Spinal cord (tissue), 9 donors: ENCODE measurements at regions not wholly inside any gene's neighbourhood (a gene's known extent, or its start where the extent isn't known, plus 50 kb on each side); places are given as distances from the start of the nearest gene placed in this dataset.

ENCODE experiments used
- DNase-seq, 6 donors: peaks; one replicate each; pipeline versions ENCODE4 v3.0.0 to v3.0.0-alpha.2; 2013 to 2015; ENCODE audit warnings: low spot score in 6 of 6, low read depth in 4 of 6
- H3K27ac ChIP-seq: one replicate; pipeline ENCODE4 v1.5.1; 2013; ENCODE audit warnings: low read depth, low read length, control low read depth
- H3K27me3 ChIP-seq: one replicate; pipeline ENCODE4 v1.6.1; 2013; ENCODE audit warnings: low read length; ENCODE audit not compliant: control insufficient read depth, insufficient read depth
- H3K36me3 ChIP-seq: one replicate; pipeline ENCODE4 v1.6.1; 2013; ENCODE audit warnings: low read length; ENCODE audit not compliant: control insufficient read depth, insufficient read depth
- H3K4me1 ChIP-seq: one replicate; pipeline ENCODE4 v1.6.1; 2013; ENCODE audit warnings: low read length; ENCODE audit not compliant: control insufficient read depth, insufficient read depth
- H3K4me3 ChIP-seq: one replicate; pipeline ENCODE4 v1.5.1; 2013; ENCODE audit warnings: low read depth, low read length, control low read depth
- H3K9me3 ChIP-seq: one replicate; pipeline ENCODE4 v1.6.1; 2013; ENCODE audit warnings: low read length; ENCODE audit not compliant: control insufficient read depth, insufficient read depth
- WGBS: methylation state at CpG from one replicate; pipeline ENCODE4 v1.1.5; 2013; ENCODE audit warnings: missing lambda C conversion rate; ENCODE audit not compliant: insufficient coverage; 5-methylcytosine and 5-hydroxymethylcytosine counted together
- donor health status: healthy.

DNA sequence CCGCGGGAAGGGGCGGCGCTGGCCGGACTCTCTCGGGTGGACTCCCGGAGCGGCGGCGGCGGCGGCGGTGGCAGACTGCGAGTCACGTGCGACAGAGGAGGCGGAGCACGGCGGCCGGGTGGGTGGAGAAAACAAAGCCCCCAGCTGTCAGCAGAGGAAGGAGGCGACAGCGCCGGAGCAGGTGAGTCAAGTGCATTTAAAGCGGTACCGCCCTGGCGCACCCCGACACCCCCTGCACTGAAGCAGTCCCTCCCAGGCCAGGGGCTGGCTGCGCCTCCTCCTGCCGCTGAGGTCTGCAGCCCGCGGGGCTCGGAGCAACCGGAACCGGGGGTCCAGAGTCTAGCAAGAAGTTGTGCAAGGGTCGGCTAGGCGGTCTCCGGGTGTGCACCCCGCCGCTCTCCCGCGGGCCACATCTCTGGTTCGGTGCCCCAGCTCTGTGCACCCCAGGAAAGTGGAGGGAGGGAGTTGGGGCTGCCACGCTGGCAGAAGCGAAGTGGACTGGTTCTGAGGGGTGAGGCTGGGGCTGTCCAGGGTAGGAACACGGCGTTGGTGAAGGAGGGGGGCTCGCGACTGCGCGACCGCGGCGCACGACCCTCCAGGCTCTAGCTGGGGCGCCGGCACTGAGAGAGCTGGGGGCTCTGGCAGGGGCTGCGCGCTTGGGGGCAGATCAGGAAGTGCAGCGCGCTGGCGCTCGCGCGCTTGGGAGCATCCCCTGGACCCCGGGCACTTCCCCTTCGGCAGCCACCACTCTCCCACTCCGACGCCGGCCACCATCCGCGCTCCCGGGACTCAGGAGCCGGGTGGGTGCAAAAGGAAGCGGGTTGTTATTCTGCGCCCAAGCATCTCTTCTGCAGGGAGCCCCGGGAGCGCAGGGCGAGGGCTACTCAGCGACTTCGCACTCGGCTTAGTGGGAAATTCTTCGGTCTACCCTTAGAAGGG, 64.0 kb upstream of the MAPRE2 start:
- Histone ChIP-seq H3K4me3 (peak overlapping the region; percentile 90), H3K36me3 (no peaks in the 10 kb centered on the region), H3K4me1 (peaks cover 20% of the 10 kb centered on the region), H3K9me3 (no peaks in the 10 kb centered on the region), H3K27me3 (peaks cover 6% of the 10 kb centered on the region), H3K27ac (peak overlapping the region; percentile 68)
- 0% methylated on average over 81 of the region's 82 CpGs for WGBS
- peak in 3 of 6 donors; percentile 61 to 93 (median 89) for DNase-seq

DNA sequence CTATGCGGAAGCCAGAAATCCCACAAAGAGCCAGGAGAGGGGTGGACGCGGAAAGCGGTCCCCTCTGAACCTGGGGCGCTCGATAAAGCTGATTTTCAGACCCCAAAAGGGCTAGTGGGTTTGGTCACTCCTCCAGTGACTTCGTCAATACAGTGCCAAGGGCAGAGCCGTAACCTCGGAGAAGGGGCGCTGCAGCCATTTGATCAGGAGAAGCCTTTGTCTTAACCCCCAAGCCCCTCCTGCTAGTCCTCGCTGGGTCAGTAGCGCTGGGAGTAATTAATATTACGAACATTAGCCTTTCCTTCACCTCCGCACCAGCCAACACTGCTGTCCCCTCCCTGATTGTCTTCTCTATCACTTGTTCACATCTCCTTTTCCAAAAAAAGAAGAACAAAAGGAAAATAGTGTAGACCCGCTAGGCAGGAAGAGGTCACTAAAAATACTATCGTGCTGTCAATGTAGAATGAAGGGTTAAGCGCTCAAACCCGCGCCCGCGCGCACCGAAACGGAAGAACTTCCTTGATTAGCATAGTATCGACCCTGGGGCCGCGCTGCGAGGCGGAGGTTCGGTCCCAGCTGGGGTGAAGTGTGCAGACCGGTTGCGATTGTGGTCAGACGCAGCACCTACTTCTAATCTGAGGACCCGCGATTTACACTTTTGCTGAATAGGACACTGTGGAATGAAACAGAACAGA, 63.2 kb upstream of the MAPRE2 start:
- H3K27ac ChIP-seq = peak overlapping the region; percentile 68
- no peaks in the 10 kb centered on the region for H3K9me3 ChIP-seq
- peak in 2 of 6 donors; percentile 63 to 70 for DNase-seq
- peaks cover 6% of the 10 kb centered on the region for H3K27me3 ChIP-seq
- peak overlapping the region; percentile 90 for H3K4me3 ChIP-seq
- WGBS = 0% methylated on average over 27 of the region's 35 CpGs
- H3K4me1 ChIP-seq = peaks cover 20% of the 10 kb centered on the region
- no peaks in the 10 kb centered on the region for H3K36me3 ChIP-seq

DNA sequence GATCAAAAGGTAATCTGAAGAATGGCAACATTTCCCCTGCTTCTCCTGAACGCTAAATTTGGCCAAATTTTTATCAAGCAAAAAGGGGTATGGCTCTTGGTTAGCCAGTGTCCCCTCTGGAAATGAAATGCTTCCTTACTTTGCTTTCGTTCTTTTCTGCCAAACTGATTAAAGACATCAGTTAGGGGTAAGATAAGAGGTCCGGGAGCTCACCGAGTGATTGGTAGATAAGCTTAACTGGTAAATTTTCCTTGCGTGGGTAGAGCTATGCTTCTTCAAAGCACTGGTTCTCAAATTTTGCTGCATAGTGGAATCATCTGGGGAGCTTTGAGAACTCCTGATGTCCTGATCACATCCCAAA, 62.7 kb upstream of the MAPRE2 start:
- Histone ChIP-seq H3K27ac (peak overlapping the region; percentile 26), H3K36me3 (no peaks in the 10 kb centered on the region), H3K9me3 (no peaks in the 10 kb centered on the region), H3K27me3 (peaks cover 6% of the 10 kb centered on the region), H3K4me3 (peak overlapping the region; percentile 90), H3K4me1 (peaks cover 20% of the 10 kb centered on the region)
- WGBS = 7% methylated on average over 4 of the region's 5 CpGs
- peak in 1 of 6 donors; percentile 28 for DNase-seq

DNA sequence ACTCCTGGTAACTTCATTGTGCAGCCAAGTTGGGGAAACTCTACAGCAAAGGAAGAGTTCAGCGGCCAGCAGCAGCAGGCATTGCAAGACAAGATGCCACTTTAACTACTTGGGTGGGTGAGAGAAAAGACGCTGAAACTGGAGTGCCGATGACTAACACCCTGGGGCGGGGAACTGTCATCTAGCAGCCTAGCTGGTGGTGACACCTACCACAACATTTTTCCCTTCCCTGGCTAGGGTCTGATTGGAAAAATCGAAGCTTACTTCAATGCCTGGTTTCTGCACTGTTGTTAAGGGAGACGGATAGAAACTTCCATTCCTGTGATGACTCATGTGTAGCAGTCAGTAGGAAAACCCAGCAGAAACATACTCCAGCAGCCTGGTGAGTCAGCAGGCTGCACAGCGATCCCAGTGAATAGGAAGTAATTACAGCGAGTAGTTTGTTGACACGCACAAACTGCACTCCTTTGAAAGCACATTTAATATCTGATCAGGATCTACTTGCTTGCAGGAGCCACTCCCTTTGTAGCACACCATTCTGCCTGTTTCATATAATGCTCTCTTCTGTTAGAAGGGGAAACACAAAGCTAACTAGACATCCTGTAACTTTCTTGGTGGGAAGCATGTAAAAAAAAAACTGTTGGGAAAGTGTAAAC, 62.1 kb upstream of the MAPRE2 start:
- peak overlapping the region; percentile 90 for H3K4me3 ChIP-seq
- no peaks in the 10 kb centered on the region for H3K9me3 ChIP-seq
- 0% methylated on average over 4 of the region's 9 CpGs for WGBS
- peak in 3 of 6 donors; percentile 37 to 84 (median 80) for DNase-seq
- peaks cover 6% of the 10 kb centered on the region for H3K27me3 ChIP-seq
- H3K36me3 ChIP-seq = no peaks in the 10 kb centered on the region
- peaks cover 20% of the 10 kb centered on the region for H3K4me1 ChIP-seq
- peak overlapping the region; percentile 26 for H3K27ac ChIP-seq

DNA sequence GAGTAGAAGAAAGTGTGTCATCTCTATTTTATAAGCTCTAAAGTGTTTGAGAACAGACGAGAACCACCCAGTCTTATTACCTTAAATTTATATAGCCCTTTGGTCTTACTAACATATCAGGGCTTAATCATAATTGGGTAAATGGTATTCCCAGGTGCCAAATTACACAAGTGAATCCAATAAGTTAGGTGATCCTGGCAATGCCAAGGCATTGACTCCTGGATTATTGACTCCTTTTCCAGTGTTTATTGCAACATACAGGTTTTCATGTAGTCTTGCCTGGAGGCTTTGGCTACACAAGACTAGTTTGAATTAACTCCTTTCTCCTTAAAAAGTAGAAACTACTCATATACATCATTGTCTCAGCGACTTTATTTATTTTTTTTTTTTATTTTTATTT, 59.7 kb upstream of the MAPRE2 start:
- Histone ChIP-seq H3K4me3 (no peak overlapping the region), H3K27me3 (peaks cover 5% of the 10 kb centered on the region), H3K36me3 (no peaks in the 10 kb centered on the region), H3K4me1 (peaks cover 19% of the 10 kb centered on the region), H3K9me3 (no peaks in the 10 kb centered on the region), H3K27ac (no peak overlapping the region)
- no CpG with 5 or more reads among the region's 2 CpGs for whole genome bisulfite sequencing
- DNase-seq = no peak

DNA sequence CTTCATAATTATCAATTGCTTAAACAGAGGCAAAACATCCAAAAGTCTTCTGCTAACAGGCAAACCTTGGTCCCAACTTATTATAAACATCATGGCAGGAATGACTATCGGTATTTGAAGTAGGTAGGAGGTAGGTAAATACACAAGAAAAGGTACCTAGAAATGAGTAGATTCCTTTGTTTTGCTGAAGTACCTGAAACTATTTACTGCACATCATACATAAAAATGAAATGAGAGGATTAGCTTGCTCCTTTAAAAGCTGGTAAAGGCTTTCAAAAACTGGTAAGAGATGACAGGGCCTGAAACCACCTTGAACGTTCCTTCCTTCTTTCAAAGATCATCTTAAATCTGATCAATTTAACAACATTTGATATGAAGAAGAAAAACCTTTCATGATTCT, 55.2 kb upstream of the MAPRE2 start:
- Histone ChIP-seq H3K27ac (no peak overlapping the region), H3K4me1 (no peaks in the 10 kb centered on the region), H3K27me3 (no peaks in the 10 kb centered on the region), H3K9me3 (no peaks in the 10 kb centered on the region), H3K36me3 (no peaks in the 10 kb centered on the region), H3K4me3 (no peak overlapping the region)
- WGBS = no CpG with 5 or more reads among the region's 2 CpGs
- no peak for DNase-seq

DNA sequence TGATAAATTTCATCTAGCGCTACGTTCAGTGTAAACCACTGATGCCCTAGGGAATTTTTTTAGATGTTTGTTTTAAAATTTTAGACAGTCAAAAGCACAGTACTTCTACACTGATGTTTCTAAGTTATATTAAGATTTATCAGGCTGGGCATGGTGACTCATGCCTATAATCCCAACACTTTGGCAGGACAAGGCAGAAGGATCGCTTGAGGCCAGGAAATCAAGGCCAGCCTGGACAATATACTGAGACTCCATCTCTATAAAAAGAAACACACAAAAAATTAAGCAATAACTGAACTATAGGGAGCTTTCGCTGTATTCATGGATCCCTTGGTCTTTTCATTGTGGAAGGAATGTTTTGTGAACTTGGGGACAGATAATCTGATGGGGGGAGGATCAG, 50.6 kb upstream of the MAPRE2 start:
- no peak for DNase-seq
- WGBS = 100% methylated on average over 1 of the region's 4 CpGs
- Histone ChIP-seq H3K36me3 (no peaks in the 10 kb centered on the region), H3K27ac (no peak overlapping the region), H3K9me3 (no peaks in the 10 kb centered on the region), H3K4me3 (no peak overlapping the region), H3K4me1 (no peaks in the 10 kb centered on the region), H3K27me3 (no peaks in the 10 kb centered on the region)

DNA sequence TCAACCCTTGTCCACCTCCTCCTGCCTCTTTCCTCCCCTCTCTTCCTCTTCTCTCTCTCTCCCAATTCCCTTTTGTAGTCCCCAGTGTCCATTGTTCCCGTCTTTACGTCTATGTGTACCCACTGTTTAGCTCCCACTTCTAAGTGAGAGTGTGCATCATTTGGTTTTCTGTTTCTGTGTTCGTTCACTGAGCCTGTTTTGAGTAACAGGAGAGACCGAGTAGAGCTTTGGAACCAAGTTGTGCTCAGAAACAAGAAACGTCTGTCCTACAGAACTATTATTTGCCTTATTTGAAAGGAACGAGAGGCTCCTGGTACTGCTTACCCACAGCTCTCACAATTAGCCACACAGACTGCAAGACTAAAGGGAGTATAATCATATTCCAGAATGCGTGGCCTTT, 50.1 kb upstream of the MAPRE2 start:
- no peaks in the 10 kb centered on the region for H3K9me3 ChIP-seq
- no peaks in the 10 kb centered on the region for H3K4me1 ChIP-seq
- no peaks in the 10 kb centered on the region for H3K27me3 ChIP-seq
- DNase-seq = peak in 1 of 6 donors; percentile 6
- WGBS = no CpG with 5 or more reads among the region's 7 CpGs
- no peak overlapping the region for H3K27ac ChIP-seq
- no peaks in the 10 kb centered on the region for H3K36me3 ChIP-seq
- H3K4me3 ChIP-seq = no peak overlapping the region
